GM12875 (cell line): ENCODE measurements at regions not wholly inside any gene's neighbourhood (a gene's known extent, or its start where the extent isn't known, plus 50 kb on each side); places are given as distances from the start of the nearest gene placed in this dataset.

ENCODE experiments used
- H3K4me3 ChIP-seq: one replicate; pipeline ENCODE4 v1.5.1; 2011; ENCODE audit warnings: low read depth, low read length, control low read depth
- CTCF ChIP-seq: IDR thresholded peaks from 2 replicates; pipeline ENCODE4 v1.5.1; 2011; ENCODE audit warnings: low read depth, mild to moderate bottlenecking, control low read depth, inconsistent platforms, low read length, moderate library complexity, borderline replicate concordance; ENCODE audit not compliant: insufficient read depth

- TF ChIP-seq CTCF: no peak
- H3K4me3 ChIP-seq: no peak overlapping the region
Observed at GRCh38 chr3:67737140-67737539, 82.7 kb upstream of the SUCLG2 start.

- TF ChIP-seq CTCF: no peak
- H3K4me3 ChIP-seq: no peak overlapping the region
Observed at GRCh38 chr3:67733269-67733950, 79.0 kb upstream of the SUCLG2 start.

- TF ChIP-seq CTCF: no peak
- H3K4me3 ChIP-seq: no peak overlapping the region
Observed at GRCh38 chr3:67724434-67724833, 70.0 kb upstream of the SUCLG2 start.

GRCh38 chr3:67723863-67724262, 69.5 kb upstream of the SUCLG2 start:
- no peak for TF ChIP-seq CTCF

GRCh38 chr3:67719333-67719732, 64.9 kb upstream of the SUCLG2 start:
- TF ChIP-seq CTCF: no peak
- no peak overlapping the region for H3K4me3 ChIP-seq

More at GRCh38 chr3:67723863-67724262, 69.5 kb upstream of the SUCLG2 start:
- H3K4me3 ChIP-seq: no peak overlapping the region

- H3K4me3 ChIP-seq: no peak overlapping the region
- no peak for TF ChIP-seq CTCF
Observed at GRCh38 chr3:67715971-67716370, 61.6 kb upstream of the SUCLG2 start.

GRCh38 chr3:67713764-67714469, 59.5 kb upstream of the SUCLG2 start:
- TF ChIP-seq CTCF: no peak
- H3K4me3 ChIP-seq: no peak overlapping the region
